ENCODE measurements at regions not wholly inside any gene's neighbourhood (a gene's known extent, or its start where the extent isn't known, plus 50 kb on each side); places are given as distances from the start of the nearest gene placed in this dataset.
"Not testable (repeated sequence)": the region's sequence is repeated elsewhere in the genome, so short reads cannot be mapped to it uniquely, and the experiment has no call there.

- not testable (repeated sequence) for DNase-seq
These were observed 185.0 kb downstream of the NPIPA7 start for GRCh38 chr16:16563962-16564361.

GRCh38 chr16:16565326-16565725 lies 186.4 kb downstream of the NPIPA7 start:
- not testable (repeated sequence) for DNase-seq

DNA sequence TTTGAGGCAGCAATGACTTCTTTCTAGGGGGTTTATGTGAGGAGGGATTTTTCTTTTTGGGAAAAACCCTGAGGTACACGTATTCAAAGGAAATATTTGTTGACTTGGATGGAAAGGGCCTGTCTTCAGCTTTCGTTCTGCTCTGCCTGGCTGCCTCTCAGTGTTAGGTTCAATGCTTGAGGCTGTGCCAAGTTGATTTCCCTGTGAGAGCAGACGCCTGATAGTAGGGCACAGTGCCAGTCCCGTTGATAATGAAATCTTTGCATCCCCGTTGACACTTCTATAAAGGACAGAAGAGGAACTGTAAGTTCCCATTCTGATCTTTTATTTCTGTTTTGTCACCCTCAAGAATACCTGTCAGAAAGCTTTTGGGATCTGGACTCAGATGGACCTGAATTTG lies 191.1 kb downstream of the NPIPA7 start:
- DNase-seq = not testable (repeated sequence)

GRCh38 chr16:16570874-16571273 lies 191.9 kb downstream of the NPIPA7 start:
- not testable (repeated sequence) for DNase-seq

DNA sequence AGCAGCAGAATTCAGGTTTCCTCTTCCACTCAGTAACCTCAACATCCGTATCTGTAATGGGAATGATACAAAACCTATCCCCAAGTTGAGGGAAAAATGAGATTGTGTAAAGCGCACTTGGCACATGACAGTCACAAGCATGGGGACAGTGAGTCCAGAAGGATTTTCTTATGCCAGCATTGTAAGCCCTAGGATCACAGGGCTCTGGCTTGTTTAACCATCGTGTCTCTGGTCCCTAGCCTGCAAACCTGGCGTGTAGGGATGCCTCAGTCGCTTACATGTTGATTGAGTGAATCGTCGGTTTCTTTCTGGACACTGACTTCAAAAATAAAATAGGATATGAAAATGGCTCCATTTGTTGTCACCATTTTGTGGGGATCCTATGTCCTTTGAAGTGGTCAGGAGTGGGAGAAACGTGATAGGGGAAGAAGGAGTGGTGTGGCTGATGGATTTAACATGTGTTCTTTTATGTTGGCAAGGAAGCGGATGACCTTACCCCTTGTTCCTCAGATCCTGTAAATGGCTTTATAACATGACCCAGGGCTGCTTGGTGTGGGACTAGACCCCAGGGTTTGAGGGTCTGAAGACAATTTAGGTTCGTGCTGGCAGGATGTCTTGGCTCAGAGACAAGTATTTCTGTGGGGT lies 193.3 kb downstream of the NPIPA7 start:
- not testable (repeated sequence) for DNase-seq

DNA sequence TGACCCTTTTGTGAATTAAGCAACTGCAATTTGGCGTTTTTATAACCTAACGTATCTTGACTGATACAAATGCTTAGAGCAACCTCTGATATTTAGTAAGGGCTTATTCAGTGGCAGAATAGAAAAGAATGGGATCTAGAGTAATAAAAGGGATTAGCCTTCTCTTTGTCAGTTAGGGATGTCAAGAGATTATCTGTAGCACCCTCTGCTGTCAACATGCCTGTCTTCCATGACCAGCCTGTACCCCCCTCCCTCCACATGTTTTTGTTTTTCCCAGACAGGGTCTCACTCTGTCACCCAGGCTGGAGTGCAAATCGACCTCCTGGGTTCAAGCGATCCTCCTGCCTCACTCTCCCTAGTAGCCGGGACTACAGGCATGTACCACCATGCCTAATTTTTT lies 198.1 kb downstream of the NPIPA7 start:
- DNase-seq = not testable (repeated sequence)

- DNase-seq = no peak
These were observed 199.8 kb downstream of the NPIPA7 start for GRCh38 chr16:16578701-16579100.

DNA sequence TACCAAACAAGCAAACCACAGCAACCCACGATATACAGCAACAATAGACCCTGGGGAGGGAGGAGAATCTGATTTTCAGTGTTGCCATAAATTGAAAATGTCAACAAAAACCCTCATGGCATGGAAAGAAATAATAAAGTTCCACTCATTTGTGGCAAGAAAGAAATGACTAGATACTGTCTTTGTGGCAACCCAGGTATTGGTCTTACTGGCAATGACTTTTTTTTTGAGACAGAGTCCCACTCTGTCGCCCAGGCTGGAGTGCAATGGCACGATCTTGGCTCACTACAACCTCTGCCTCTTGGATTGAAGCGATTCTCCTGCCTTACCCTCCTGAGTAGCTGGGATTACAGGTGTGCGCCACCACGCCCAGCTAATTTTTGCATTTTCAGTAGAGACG lies 204.0 kb downstream of the NPIPA7 start:
- DNase-seq = not testable (repeated sequence)

GRCh38 chr16:16586073-16586651 lies 207.2 kb downstream of the NPIPA7 start:
- not testable (repeated sequence) for DNase-seq

GRCh38 chr16:16586969-16587368 lies 208.0 kb downstream of the NPIPA7 start:
- DNase-seq = not testable (repeated sequence)

- not testable (repeated sequence) for DNase-seq
These were observed 209.5 kb downstream of the NPIPA7 start for GRCh38 chr16:16588436-16588835.

DNA sequence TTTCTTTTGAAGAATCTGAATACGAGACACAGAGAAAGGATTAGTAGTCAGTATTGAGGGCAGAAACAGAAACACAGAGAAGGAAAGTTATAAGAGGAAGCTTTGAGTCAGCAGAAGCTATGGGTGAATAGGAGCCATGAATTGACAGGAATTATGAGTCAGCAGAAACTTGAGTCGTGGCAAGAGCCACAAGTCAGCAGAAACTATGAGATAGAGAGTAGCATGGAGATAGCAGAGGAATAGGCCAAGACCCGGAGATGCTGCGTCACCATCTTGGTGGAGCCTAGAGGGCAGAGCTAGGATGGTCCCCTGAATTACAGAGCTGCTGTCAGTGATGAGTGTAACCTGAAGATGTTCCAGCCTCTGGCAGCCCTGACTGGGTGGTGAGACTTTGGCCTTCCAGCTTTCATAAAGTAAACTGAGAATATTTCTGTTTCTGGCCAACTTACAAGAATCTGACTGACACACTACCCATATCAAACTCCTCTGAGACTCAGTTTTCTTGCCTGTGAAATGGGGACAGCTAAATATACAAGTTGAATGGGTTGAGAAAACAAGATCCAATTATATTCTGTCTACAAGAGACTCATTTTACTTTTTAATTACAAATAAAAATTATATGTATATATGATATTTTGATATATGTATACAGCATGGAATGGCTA lies 211.8 kb downstream of the NPIPA7 start:
- not testable (repeated sequence) for DNase-seq

GRCh38 chr16:16593156-16593863 lies 214.4 kb downstream of the NPIPA7 start:
- not testable (repeated sequence) for DNase-seq

- DNase-seq = not testable (repeated sequence)
These were observed 216.2 kb downstream of the NPIPA7 start for GRCh38 chr16:16595029-16595718.

- DNase-seq = not testable (repeated sequence)
These were observed 222.3 kb downstream of the NPIPA7 start for GRCh38 chr16:16601239-16601638.

GRCh38 chr16:16607401-16608082 lies 228.6 kb downstream of the NPIPA7 start:
- DNase-seq = not testable (repeated sequence)

DNA sequence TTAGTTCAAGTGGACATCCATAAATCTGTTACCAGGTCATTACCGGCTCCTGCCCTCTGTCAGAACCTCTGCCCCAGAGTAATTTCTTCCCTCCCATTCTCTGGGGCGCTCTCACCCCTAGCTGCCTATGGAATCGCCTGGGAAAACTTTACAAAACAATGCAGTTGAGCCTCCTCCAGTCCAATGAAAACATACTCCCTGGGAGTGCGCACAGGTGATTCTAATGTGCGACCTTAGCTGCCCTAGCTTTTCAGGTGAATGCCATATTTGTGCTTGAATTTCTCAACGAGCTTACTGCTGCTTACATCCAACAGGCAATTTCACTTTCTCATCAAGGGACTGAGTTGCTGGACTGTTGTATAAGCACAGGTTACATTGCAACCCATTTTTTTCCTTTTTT lies 230.7 kb downstream of the NPIPA7 start:
- not testable (repeated sequence) for DNase-seq

DNA sequence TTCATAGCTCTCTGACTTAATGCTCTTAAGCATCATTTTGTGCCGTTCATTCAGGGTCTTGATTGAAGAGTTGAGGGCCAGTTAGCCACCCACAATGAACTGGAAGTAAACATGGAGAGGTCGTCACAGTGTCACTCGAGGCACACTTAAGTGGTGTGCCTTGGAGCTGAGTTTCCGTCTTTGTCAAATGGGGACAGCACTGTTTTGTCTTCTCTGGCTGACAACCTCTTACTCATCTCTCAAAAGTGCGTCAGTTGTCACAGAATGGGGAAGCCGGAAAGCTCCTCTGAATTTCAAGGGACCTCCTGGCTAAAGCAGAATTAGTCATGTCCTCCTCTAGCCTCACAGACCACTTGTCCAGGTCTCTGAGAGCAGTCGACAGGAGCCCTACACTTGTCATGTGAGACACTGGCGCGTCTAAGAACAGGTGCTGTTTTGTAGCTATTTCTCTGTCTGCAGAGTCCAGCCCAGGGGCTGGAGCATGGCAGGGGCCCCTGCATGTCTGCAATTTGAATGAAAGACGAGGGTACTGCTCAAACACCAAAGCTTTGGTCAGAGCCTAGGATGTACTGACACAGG lies 231.5 kb downstream of the NPIPA7 start:
- not testable (repeated sequence) for DNase-seq

DNA sequence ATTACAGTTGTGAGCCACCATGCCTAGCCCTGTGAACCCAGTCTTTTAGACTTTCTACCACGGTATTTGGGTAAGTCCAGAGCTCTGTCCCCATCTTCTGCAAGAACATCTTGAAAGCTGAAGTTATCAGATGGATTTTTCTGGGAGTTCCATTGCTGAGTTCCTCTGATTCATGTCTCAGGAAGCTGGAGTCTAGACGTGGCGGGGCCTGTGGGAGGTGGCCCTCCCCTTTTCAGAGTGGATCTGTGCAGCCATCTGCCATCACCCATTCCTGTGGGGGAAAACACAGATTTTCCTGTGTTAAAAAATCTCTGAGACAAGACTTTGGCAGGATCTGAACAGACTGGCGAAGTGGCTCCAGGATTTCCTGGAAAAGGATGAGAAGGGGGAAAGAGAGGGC lies 234.3 kb downstream of the NPIPA7 start:
- DNase-seq = not testable (repeated sequence)

GRCh38 chr16:16614484-16614883 lies 235.5 kb downstream of the NPIPA7 start:
- DNase-seq = not testable (repeated sequence)

- DNase-seq = not testable (repeated sequence)
These were observed 240.1 kb downstream of the NPIPA7 start for GRCh38 chr16:16618963-16619465.
